ENCODE measurements at regions not wholly inside any gene's neighbourhood (a gene's known extent, or its start where the extent isn't known, plus 50 kb on each side); places are given as distances from the start of the nearest gene placed in this dataset.

DNA sequence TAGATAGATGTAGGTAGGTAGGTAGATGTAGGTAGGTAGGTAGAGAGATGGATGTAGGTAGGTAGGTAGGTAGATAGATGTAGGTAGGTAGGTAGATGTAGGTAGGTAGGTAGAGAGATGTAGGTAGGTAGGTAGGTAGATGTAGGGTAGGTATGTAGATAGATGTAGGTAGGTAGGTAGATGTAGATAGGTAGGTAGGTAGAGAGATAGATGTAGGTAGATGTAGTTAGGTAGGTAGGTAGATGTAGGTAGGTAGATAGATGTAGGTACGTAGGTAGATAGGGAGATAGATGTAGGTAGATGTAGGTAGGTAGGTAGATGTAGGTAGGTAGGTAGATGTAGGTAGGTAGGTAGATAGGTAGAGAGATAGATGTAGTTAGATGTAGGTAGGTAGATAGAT is 62.3 kb upstream of the MORC3 start:
- TF ChIP-seq EZH2 (IDR thresholded peaks at IDR 0.05; ENCODE audit: borderline replicate concordance, insufficient read depth, low read depth, low read length, poor library complexity, severe bottlenecking) = no peak
- TF ChIP-seq, protein P1, sequence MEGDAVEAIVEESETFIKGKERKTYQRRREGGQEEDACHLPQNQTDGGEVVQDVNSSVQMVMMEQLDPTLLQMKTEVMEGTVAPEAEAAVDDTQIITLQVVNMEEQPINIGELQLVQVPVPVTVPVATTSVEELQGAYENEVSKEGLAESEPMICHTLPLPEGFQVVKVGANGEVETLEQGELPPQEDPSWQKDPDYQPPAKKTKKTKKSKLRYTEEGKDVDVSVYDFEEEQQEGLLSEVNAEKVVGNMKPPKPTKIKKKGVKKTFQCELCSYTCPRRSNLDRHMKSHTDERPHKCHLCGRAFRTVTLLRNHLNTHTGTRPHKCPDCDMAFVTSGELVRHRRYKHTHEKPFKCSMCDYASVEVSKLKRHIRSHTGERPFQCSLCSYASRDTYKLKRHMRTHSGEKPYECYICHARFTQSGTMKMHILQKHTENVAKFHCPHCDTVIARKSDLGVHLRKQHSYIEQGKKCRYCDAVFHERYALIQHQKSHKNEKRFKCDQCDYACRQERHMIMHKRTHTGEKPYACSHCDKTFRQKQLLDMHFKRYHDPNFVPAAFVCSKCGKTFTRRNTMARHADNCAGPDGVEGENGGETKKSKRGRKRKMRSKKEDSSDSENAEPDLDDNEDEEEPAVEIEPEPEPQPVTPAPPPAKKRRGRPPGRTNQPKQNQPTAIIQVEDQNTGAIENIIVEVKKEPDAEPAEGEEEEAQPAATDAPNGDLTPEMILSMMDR (IDR thresholded peaks at IDR 0.05) = no peak

Data from B cell (primary cell).